ENCODE measurements at regions not wholly inside any gene's neighbourhood (a gene's known extent, or its start where the extent isn't known, plus 50 kb on each side); places are given as distances from the start of the nearest gene placed in this dataset.

DNA sequence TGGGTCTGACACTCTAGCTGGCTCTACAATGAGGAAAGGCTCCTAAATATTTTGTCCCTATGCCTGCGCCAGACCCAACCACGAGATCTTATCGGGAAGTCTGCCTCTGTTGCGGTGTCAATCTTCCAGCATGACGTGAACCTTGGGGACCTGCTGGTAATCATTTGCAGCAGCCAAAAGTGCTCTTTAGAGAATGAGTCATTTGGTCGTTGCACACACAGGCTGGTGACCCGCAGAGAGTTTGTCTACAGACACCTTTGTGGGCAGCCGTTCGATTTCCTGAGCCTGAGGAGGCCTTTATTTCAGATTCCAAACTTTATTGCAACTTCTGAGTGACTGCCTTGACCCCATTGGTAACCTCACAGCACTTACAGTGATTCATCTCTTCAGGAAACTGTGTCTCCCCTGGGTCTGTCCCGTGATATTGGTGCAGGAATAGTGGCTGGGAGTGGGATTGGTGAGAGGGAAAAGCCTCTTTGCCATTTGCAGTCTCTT, 326.1 kb downstream of the NSG2 start:
- TF ChIP-seq CHD2 (IDR thresholded peaks at IDR 0.05; ENCODE audit: borderline replicate concordance, low read depth, low read length), result no peak
- no peak for TF ChIP-seq SMC3 (IDR thresholded peaks at IDR 0.05; ENCODE audit: borderline replicate concordance, low read length)
- no peak for TF ChIP-seq STAT3 (IDR thresholded peaks at IDR 0.05; ENCODE audit: low read depth, low read length)
- TF ChIP-seq, protein P1, sequence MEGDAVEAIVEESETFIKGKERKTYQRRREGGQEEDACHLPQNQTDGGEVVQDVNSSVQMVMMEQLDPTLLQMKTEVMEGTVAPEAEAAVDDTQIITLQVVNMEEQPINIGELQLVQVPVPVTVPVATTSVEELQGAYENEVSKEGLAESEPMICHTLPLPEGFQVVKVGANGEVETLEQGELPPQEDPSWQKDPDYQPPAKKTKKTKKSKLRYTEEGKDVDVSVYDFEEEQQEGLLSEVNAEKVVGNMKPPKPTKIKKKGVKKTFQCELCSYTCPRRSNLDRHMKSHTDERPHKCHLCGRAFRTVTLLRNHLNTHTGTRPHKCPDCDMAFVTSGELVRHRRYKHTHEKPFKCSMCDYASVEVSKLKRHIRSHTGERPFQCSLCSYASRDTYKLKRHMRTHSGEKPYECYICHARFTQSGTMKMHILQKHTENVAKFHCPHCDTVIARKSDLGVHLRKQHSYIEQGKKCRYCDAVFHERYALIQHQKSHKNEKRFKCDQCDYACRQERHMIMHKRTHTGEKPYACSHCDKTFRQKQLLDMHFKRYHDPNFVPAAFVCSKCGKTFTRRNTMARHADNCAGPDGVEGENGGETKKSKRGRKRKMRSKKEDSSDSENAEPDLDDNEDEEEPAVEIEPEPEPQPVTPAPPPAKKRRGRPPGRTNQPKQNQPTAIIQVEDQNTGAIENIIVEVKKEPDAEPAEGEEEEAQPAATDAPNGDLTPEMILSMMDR (IDR thresholded peaks at IDR 0.05 in 2 of 3, conservative IDR thresholded peaks at IDR 0.05 in 1 of 3; ENCODE audit: control insufficient read depth in 2 of 3, extremely low read depth in 1 of 3, insufficient read depth in 1 of 3, low read depth in 3 of 3, low read length in 3 of 3), result no peak
- no peak for TF ChIP-seq POLR2AphosphoS5 (IDR thresholded peaks at IDR 0.05; ENCODE audit: low read length)
- no peak for TF ChIP-seq REST (IDR thresholded peaks at IDR 0.05; ENCODE audit: low read depth, low read length)
- no peak for TF ChIP-seq TAF1 (IDR thresholded peaks at IDR 0.05; ENCODE audit: borderline replicate concordance, low read depth, low read length)
- TF ChIP-seq POLR2A (IDR thresholded peaks at IDR 0.05; ENCODE audit: low read depth, low read length), result no peak
- TF ChIP-seq, protein P2, sequence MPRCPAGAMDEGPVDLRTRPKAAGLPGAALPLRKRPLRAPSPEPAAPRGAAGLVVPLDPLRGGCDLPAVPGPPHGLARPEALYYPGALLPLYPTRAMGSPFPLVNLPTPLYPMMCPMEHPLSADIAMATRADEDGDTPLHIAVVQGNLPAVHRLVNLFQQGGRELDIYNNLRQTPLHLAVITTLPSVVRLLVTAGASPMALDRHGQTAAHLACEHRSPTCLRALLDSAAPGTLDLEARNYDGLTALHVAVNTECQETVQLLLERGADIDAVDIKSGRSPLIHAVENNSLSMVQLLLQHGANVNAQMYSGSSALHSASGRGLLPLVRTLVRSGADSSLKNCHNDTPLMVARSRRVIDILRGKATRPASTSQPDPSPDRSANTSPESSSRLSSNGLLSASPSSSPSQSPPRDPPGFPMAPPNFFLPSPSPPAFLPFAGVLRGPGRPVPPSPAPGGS (IDR thresholded peaks at IDR 0.05; ENCODE audit: borderline replicate concordance, insufficient read depth, low read depth, low read length, poor library complexity, severe bottlenecking), result no peak

All from GM12878 (cell line).